ENCODE measurements at regions not wholly inside any gene's neighbourhood (a gene's known extent, or its start where the extent isn't known, plus 50 kb on each side); places are given as distances from the start of the nearest gene placed in this dataset.

DNA sequence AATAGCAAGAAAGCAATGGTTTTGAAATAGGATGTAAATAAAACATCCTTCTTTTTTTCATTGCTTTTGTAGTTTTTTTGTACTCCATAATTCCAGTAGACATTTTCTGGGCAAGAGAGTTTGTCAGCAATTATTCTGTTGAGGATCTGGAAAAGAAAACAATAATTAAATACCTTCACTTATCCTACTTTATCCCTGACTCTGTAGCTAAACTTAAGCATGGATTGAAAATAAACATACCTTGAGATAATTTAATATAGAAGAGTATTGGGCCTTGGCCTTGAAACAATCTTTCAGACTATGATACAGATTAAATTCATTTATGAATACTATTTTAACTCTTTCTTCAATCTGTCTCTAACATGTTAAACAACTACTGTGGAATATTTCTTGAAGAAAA is 321.2 kb downstream of the CHRM3 start:
- Histone ChIP-seq H3K4me1 (ENCODE audit: control insufficient read depth, insufficient read depth, low read length) (peaks cover 11% of the 10 kb centered on the region; the same call in 1 of the 2 replicates), H3K9ac (ENCODE audit: low read depth, low read length) (no peak overlapping the region), H3K27ac (ENCODE audit: low read depth, low read length) (no peak overlapping the region), H3K4me3 (ENCODE audit: low read depth, low read length) (no peak overlapping the region), H3K36me3 (ENCODE audit: control insufficient read depth, insufficient read depth, low read length) (no peaks in the 10 kb centered on the region), H3K27me3 (ENCODE audit: control insufficient read depth, insufficient read depth, low read length) (no peaks in the 10 kb centered on the region), H3K9me3 (ENCODE audit: control insufficient read depth, insufficient read depth, low read length) (no peaks in the 10 kb centered on the region)

DNA sequence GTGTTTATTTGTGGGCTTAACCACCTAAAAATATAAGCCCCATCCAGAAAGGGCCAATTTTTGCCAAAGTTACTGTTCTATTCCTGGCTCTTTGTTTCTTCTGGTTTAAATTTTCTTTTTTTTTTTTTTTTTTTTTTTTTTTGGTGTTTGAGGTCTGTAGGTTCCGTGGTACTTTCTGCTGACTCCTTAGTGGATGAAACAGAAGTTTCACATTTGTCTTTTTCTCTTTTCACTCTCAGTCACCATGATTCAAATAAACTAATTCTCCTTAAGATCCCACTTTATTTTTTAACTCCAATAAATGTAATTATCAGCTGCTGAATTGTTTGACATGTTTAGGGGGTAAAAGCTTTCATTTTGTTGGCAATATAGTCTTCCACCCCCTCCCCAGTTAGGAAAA is 322.3 kb downstream of the CHRM3 start:
- H3K27me3 ChIP-seq (ENCODE audit: control insufficient read depth, insufficient read depth, low read length), result no peaks in the 10 kb centered on the region
- H3K36me3 ChIP-seq (ENCODE audit: control insufficient read depth, insufficient read depth, low read length), result no peaks in the 10 kb centered on the region
- H3K27ac ChIP-seq (ENCODE audit: low read depth, low read length), result no peak overlapping the region
- no peak overlapping the region for H3K9ac ChIP-seq (ENCODE audit: low read depth, low read length)
- H3K4me1 ChIP-seq (ENCODE audit: control insufficient read depth, insufficient read depth, low read length), result peaks cover 18% of the 10 kb centered on the region; the same call in 1 of the 2 replicates
- H3K4me3 ChIP-seq (ENCODE audit: low read depth, low read length), result no peak overlapping the region
- no peaks in the 10 kb centered on the region for H3K9me3 ChIP-seq (ENCODE audit: control insufficient read depth, insufficient read depth, low read length)

DNA sequence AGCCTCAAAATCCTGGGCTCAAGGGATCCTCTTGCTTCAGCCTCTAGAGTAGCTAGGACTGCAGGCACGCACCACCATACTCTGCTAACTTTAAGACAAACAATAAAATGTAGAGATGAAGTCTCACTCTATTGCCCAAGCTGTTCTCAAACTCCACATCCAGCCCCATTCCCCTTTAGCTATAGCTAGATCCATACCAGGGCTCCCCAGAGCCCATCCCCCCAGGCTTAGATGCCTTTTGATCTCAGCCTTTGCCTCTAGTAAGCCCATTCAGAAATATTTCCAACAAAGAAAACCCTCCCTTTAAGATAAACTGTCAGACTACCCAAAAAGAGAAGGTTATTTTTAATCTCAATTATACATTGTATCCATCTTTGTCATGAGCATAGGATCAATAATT is 325.4 kb downstream of the CHRM3 start:
- peaks cover 18% of the 10 kb centered on the region; the same call in 1 of the 2 replicates for H3K4me1 ChIP-seq (ENCODE audit: control insufficient read depth, insufficient read depth, low read length)
- H3K36me3 ChIP-seq (ENCODE audit: control insufficient read depth, insufficient read depth, low read length), result no peaks in the 10 kb centered on the region
- no peak overlapping the region for H3K9ac ChIP-seq (ENCODE audit: low read depth, low read length)
- H3K4me3 ChIP-seq (ENCODE audit: low read depth, low read length), result no peak overlapping the region
- H3K27me3 ChIP-seq (ENCODE audit: control insufficient read depth, insufficient read depth, low read length), result no peaks in the 10 kb centered on the region
- no peaks in the 10 kb centered on the region for H3K9me3 ChIP-seq (ENCODE audit: control insufficient read depth, insufficient read depth, low read length)
- H3K27ac ChIP-seq (ENCODE audit: low read depth, low read length), result no peak overlapping the region

DNA sequence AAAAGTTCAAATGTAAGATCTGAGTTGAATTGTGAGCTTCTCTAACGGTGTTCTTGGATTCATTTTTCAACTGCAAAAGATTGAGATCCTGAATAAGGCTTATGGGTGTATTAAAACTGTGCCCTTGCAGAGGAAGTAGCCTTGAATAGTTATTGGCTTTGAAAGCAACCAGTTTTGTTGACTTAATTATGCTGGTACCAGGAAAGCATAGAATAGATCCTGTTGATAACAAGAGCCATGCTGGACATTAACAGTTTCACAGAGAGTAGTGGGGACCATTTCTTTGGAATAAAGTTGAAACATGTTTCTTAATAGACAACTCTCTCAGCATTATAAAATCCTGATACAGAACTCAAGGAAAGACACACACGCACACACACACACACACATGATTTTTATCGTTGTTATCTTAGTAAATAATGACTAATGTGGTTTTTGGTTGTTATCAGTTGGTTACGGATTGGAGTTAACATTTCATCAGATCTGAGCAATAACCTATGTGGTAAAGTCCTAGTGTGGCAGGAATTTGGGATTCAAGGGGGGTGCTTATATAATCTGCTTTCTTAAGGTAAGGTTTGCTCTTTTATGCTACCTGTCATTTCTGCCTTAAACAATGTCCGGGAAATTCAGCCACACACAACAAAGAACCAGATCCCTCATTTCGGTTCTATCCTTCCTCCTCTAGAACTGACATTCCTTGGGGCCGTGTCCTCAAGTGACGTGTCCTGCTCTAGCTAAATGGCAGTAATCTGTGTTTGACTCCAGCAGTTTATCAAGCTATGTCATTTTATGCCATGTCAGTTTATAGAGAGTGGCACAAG is 330.9 kb downstream of the CHRM3 start:
- H3K9me3 ChIP-seq (ENCODE audit: control insufficient read depth, insufficient read depth, low read length), result no peaks in the 10 kb centered on the region
- H3K4me3 ChIP-seq (ENCODE audit: low read depth, low read length), result no peak overlapping the region
- no peaks in the 10 kb centered on the region for H3K27me3 ChIP-seq (ENCODE audit: control insufficient read depth, insufficient read depth, low read length)
- no peaks in the 10 kb centered on the region for H3K36me3 ChIP-seq (ENCODE audit: control insufficient read depth, insufficient read depth, low read length)
- peaks cover 10% of the 10 kb centered on the region; the same call in 1 of the 2 replicates for H3K4me1 ChIP-seq (ENCODE audit: control insufficient read depth, insufficient read depth, low read length)
- no peak overlapping the region for H3K9ac ChIP-seq (ENCODE audit: low read depth, low read length)
- H3K27ac ChIP-seq (ENCODE audit: low read depth, low read length), result no peak overlapping the region

DNA sequence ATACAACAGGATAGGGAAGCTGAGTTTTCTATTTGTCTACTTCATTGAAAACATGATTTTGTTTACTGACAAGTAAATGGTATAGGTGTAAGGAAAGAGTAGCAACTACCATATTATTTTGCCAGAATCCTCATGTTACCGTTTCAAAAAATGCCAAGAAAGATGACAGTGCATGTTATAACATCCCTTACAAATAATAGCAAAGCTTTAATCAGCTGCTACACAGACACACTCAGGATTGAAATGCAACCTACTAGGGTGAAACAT is 331.5 kb downstream of the CHRM3 start:
- H3K27ac ChIP-seq (ENCODE audit: low read depth, low read length), result no peak overlapping the region
- no peaks in the 10 kb centered on the region for H3K27me3 ChIP-seq (ENCODE audit: control insufficient read depth, insufficient read depth, low read length)
- no peak overlapping the region for H3K9ac ChIP-seq (ENCODE audit: low read depth, low read length)
- no peaks in the 10 kb centered on the region for H3K9me3 ChIP-seq (ENCODE audit: control insufficient read depth, insufficient read depth, low read length)
- H3K4me1 ChIP-seq (ENCODE audit: control insufficient read depth, insufficient read depth, low read length), result peaks cover 5% of the 10 kb centered on the region; the same call in 1 of the 2 replicates
- H3K36me3 ChIP-seq (ENCODE audit: control insufficient read depth, insufficient read depth, low read length), result no peaks in the 10 kb centered on the region
- no peak overlapping the region for H3K4me3 ChIP-seq (ENCODE audit: low read depth, low read length)

DNA sequence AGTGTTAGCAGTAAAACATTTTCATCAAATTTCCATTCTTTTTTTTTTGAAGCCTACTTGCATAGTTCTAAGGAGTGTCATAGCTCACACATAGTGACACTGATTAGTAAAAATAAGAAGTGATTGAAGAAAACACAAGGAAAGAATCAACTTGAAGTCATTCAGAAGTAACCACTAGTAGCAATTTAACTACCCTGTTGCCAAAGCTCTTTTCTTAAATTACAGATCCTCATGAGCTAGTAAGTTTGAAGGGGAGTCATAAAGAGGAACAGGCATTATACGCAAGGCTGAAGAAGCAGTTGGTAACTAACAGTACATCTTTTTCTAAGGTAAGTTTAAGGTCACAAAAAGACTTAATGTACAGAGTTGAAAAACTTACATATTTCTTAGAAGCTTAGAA is 332.2 kb downstream of the CHRM3 start:
- Histone ChIP-seq H3K36me3 (ENCODE audit: control insufficient read depth, insufficient read depth, low read length) (no peaks in the 10 kb centered on the region), H3K4me3 (ENCODE audit: low read depth, low read length) (no peak overlapping the region), H3K9ac (ENCODE audit: low read depth, low read length) (no peak overlapping the region), H3K27me3 (ENCODE audit: control insufficient read depth, insufficient read depth, low read length) (no peaks in the 10 kb centered on the region), H3K27ac (ENCODE audit: low read depth, low read length) (no peak overlapping the region), H3K9me3 (ENCODE audit: control insufficient read depth, insufficient read depth, low read length) (no peaks in the 10 kb centered on the region), H3K4me1 (ENCODE audit: control insufficient read depth, insufficient read depth, low read length) (no peaks in the 10 kb centered on the region)

DNA sequence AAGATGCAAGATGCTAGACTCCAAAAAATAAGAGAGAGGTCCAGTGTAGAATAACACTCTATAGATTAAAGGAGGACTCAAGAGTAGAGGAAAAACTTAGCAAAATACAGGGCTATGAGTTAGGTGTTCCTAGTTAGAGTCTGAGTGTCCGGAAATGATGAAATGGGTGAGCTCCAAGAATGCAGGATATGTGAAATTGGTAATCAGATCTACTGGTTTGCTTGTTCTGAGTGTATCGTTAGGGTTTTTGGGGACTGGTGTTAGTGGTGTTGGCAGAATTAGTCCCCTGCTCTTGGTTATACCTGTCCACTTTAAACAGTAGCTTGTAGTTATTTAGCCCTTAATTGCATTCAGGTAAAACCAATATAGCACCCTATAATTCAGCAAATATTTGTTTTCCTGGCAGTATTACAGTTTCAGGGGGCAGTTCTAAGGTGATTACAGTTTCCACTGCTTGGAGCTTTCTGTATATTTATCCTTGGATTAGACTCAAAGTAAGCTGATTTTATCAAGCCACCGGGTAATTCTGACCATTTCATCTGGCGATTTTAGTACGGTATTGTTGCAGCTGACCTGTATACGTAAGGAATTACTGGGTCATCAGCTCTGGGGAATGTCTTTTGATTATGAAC is 332.7 kb downstream of the CHRM3 start:
- Histone ChIP-seq H3K9me3 (ENCODE audit: control insufficient read depth, insufficient read depth, low read length) (no peaks in the 10 kb centered on the region), H3K27me3 (ENCODE audit: control insufficient read depth, insufficient read depth, low read length) (no peaks in the 10 kb centered on the region), H3K27ac (ENCODE audit: low read depth, low read length) (no peak overlapping the region), H3K4me3 (ENCODE audit: low read depth, low read length) (no peak overlapping the region), H3K9ac (ENCODE audit: low read depth, low read length) (no peak overlapping the region), H3K4me1 (ENCODE audit: control insufficient read depth, insufficient read depth, low read length) (no peaks in the 10 kb centered on the region), H3K36me3 (ENCODE audit: control insufficient read depth, insufficient read depth, low read length) (no peaks in the 10 kb centered on the region)

DNA sequence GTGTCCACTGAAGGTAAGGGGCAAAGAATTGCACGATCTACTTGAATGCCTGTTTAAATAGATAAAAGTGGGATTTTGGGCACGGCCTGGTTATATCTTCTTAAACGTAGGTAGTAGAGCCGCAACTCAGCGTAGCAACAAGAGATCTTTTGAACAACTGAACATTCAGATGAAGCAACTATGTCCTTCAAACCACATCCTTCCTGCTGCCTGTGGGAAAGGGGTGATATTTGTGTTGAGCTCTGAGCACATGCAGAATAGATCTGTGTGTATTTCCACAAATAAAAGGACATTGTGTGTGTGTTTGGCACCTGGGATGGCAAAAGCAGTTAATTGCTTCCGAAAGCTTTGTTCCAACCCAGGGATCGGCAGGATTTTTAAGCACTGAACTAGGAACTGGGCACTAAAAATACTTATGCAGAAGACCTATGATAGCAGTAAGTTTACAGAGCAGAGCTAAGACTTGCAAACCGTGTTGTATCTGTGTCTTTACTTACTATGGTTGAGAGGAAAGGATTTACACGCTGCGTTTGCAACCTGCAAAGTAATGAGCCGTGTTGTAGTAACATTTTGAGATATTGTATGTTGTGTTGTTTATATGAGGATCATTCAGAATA is 333.4 kb downstream of the CHRM3 start:
- H3K27me3 ChIP-seq (ENCODE audit: control insufficient read depth, insufficient read depth, low read length), result no peaks in the 10 kb centered on the region
- no peak overlapping the region for H3K27ac ChIP-seq (ENCODE audit: low read depth, low read length)
- no peaks in the 10 kb centered on the region for H3K9me3 ChIP-seq (ENCODE audit: control insufficient read depth, insufficient read depth, low read length)
- H3K4me3 ChIP-seq (ENCODE audit: low read depth, low read length), result no peak overlapping the region
- H3K9ac ChIP-seq (ENCODE audit: low read depth, low read length), result no peak overlapping the region
- no peaks in the 10 kb centered on the region for H3K4me1 ChIP-seq (ENCODE audit: control insufficient read depth, insufficient read depth, low read length)
- H3K36me3 ChIP-seq (ENCODE audit: control insufficient read depth, insufficient read depth, low read length), result no peaks in the 10 kb centered on the region

DNA sequence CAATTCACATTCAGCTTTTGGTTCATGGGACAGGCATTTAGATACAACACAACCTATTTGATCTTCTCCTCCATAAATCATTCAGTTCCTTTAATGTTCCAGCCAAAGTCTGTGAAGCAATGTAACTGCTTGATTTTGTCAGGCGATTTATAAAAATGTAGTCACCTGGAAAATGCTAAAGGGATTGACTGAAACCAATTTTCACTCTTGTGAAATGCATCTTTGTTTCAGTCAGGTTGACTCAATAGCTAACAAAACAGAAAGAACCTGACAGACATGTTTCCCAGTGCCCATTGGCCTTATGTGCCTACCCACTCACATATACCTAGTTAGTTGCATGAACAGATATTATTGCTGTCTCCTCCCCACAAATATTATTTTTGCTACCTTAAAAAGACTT is 335.7 kb downstream of the CHRM3 start:
- Histone ChIP-seq H3K27ac (ENCODE audit: low read depth, low read length) (no peak overlapping the region), H3K9ac (ENCODE audit: low read depth, low read length) (no peak overlapping the region), H3K9me3 (ENCODE audit: control insufficient read depth, insufficient read depth, low read length) (no peaks in the 10 kb centered on the region), H3K27me3 (ENCODE audit: control insufficient read depth, insufficient read depth, low read length) (no peaks in the 10 kb centered on the region), H3K36me3 (ENCODE audit: control insufficient read depth, insufficient read depth, low read length) (no peaks in the 10 kb centered on the region), H3K4me3 (ENCODE audit: low read depth, low read length) (no peak overlapping the region), H3K4me1 (ENCODE audit: control insufficient read depth, insufficient read depth, low read length) (no peaks in the 10 kb centered on the region)

DNA sequence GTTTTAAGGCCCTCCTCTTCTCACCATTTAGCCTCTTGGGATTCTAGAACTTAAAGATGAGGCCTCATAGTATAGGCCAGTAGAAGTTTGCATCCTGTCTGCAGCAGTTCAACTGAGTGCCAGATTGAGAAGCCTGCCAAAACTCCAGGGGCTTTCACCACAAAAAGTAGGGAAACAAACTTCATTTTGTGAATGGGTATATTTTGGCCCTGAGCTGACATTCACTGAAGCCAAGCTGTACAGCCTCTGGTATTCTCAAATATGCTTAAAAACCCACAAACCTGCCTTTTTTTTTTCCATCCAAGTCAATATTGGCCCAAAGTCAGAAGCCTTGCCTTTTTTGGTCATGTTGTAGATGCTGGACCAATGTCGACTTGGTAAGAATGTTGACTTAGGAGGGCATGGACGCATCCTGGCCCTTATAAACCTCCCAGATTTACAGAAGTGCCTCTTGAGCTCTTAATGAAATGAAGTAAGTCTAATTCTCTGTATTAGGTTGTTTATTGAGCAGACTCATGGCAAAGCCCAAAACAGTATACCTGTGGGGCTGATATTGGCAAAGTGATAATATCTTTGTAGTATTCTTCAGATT is 337.5 kb downstream of the CHRM3 start:
- Histone ChIP-seq H3K27ac (ENCODE audit: low read depth, low read length) (no peak overlapping the region), H3K9ac (ENCODE audit: low read depth, low read length) (no peak overlapping the region), H3K27me3 (ENCODE audit: control insufficient read depth, insufficient read depth, low read length) (no peaks in the 10 kb centered on the region), H3K4me1 (ENCODE audit: control insufficient read depth, insufficient read depth, low read length) (no peaks in the 10 kb centered on the region), H3K9me3 (ENCODE audit: control insufficient read depth, insufficient read depth, low read length) (no peaks in the 10 kb centered on the region), H3K4me3 (ENCODE audit: low read depth, low read length) (no peak overlapping the region), H3K36me3 (ENCODE audit: control insufficient read depth, insufficient read depth, low read length) (no peaks in the 10 kb centered on the region)

DNA sequence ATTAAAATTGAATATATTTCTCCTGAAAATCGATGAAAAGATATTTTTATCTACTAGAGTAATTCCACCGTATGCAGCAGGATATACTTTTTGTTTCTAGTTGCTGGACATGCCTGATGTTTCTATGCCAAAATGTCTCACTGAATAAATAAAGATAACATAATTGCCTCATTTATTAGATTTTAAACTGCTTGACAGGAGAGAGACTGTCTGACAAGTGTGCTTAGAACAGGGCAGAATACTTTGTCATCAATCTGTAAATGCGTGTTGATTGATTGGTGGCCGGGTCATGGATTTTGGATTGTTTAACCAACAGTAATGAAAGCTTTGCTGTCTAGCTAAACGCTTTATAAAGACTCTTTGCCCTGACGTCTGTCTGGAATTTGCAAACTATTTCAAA is 339.0 kb downstream of the CHRM3 start:
- no peaks in the 10 kb centered on the region for H3K36me3 ChIP-seq (ENCODE audit: control insufficient read depth, insufficient read depth, low read length)
- H3K27ac ChIP-seq (ENCODE audit: low read depth, low read length), result no peak overlapping the region
- H3K27me3 ChIP-seq (ENCODE audit: control insufficient read depth, insufficient read depth, low read length), result no peaks in the 10 kb centered on the region
- H3K9ac ChIP-seq (ENCODE audit: low read depth, low read length), result no peak overlapping the region
- H3K4me1 ChIP-seq (ENCODE audit: control insufficient read depth, insufficient read depth, low read length), result no peaks in the 10 kb centered on the region
- no peaks in the 10 kb centered on the region for H3K9me3 ChIP-seq (ENCODE audit: control insufficient read depth, insufficient read depth, low read length)
- H3K4me3 ChIP-seq (ENCODE audit: low read depth, low read length), result no peak overlapping the region

Measured in HUES48 (cell line).